Epidermal melanocyte (primary cell): ENCODE measurements at regions not wholly inside any gene's neighbourhood (a gene's known extent, or its start where the extent isn't known, plus 50 kb on each side); places are given as distances from the start of the nearest gene placed in this dataset.
"Not testable (repeated sequence)": the region's sequence is repeated elsewhere in the genome, so short reads cannot be mapped to it uniquely, and the experiment has no call there.

Source experiments
- DNase-seq: peaks from one replicate; pipeline ENCODE4 v3.0.0; 2011; ENCODE audit warnings: low spot score; ENCODE audit not compliant: insufficient read length

DNA sequence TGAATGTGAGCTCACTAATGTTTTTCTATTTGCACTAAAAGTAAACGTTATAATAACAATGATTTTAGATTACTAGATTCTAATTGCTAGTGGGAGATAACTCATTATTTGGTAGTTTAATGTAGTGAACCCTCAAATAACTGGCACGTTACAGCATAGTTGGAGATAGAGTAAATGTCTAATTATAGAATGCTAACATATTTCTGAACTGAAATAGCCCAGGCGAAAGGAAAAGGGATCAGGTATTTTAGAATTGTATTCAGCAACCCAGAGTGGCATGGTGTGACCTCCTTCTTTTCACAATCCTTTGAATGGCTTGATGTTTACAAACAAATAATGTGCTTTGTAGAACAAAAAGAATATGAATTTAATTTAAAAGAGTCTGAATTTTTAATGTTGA is 1221.2 kb downstream of the CDH8 start:
- no peak for DNase-seq

DNA sequence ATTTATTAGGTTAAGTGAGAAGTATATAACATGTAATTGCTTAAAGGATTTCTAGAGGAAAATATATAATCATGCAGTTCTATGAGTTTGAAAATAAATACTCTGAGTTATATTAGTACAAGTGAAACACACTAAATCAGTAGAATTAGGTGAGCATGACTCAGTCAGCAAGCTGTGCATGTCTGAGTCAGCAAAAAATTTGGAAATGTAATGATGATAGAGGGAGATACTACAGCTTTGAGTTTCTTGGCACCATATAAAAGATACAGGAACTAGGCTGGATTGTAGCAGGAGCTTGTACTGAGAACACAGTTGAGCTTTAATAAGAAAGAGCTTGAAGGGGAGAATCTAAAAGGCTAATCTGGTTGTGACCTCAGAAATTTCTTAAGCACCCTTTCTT is 1224.6 kb downstream of the CDH8 start:
- DNase-seq, result no peak

DNA sequence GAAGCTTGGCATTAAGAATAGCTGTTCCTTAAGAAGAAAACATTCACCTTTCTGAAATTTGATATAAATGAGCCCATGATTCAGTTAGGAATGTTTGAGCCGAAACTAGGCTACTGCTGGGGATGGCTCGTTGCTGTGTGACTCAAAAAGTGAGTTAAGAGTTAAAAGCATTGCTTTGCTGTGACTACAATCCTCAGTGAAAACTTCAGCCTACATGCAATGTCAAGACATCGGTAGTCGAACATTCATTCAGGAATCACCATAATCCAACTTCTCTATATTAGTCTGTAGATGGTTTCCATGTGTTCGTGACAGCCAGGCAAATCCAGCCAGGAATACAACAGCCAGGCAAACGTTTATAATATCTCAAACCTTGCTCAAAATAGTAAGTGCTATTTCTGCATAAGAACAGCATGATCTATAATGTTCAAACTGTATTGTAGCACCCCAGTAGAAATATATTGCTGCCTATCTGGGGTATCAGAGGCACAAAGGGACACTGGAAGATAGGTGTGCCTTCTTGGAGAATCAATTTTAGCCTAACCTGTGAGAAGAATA is 1225.1 kb downstream of the CDH8 start:
- no peak for DNase-seq

DNA sequence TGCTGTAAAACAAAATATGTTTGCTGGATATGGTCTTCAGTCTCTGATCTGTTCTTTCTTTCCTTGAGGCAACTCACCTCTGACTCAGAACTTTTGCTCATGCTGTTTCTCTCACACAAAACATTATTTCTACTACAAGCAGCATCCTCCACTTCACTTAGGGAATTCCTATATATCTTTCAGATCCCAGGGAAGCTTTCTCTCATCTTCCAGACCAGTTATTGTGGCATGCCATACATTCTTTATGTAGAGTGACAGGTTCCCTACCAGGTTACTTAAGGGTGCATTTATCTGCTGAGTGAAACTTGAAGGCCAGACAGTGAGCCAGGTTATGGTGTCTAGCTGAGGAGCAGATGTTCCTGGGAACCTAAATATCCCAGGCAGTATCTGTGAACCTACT is 1226.0 kb downstream of the CDH8 start:
- no peak for DNase-seq

DNA sequence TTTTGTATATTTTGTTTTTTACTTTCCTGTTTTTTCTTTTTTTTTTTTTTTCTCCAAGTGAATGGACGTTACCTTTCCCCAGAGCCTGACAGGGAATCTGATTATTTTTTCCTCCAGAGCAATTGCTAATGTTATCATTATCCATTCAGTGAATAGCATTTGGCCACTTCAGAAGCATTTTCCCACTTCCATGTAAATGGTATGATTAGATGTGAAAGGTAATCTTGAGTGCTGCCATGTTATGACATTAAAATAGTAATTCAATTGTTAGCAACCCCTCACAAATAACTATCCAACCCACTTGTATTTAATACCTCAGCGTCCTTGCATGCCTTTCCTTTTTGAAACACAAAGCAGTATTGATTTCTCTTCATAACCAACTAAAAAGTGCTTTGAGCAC is 1243.8 kb downstream of the CDH8 start:
- DNase-seq, result no peak

DNA sequence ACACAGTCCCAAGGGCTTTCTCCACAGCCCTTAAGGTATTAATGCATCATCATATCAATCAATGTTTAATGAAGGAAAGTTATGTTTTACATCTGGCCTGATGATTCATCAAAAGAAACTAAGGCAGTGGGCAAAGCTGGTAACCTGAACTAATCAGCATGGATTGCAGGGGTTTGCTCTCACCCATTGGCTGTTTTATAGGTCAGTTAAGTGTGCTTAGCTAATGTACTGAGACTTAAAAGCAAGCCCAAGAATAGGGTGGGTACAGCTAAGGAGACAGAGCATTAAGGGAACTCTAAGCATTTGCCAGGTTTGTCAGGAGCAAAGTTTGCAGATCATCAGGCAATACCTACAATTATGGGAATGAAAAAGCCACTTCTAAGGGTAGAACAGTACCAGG is 1247.6 kb downstream of the CDH8 start:
- no peak for DNase-seq

DNA sequence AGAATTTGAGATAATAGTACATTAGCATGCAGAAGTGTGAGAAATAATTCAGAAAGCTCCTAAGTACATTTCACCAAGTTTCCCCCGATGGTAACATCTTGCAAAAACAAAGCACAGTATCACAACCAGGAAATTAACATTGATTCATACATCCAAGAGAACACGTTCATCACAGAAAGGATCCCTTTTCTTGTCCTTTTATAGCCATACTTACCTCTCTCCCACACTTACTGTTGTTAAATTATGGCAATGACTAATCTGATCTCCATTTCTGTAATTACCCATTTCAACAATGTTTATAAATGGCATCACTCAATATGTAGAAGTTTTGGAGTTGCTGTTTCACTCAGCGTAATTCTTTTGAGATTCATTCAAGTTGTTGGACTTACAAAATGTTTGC is 1260.0 kb downstream of the CDH8 start:
- DNase-seq, result no peak

DNA sequence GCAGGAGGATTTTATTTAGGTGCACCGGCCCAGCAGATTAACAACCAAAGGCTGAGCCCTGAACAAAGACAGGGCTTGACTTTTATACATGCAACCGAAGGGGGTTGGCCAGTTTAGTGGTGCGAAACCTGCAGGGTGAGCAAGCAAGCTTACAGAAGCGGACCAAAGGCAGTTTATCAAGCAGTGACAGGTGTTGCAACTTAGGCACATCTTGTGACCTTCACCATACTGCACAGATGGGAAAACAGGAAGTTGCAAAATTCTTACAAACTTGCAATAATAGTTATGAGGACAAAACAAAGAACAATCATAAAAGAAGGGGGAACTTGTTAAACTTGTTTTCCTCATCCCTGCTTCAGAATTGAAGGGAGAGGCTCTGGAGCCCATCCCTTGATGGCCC is 1265.1 kb downstream of the CDH8 start:
- no peak for DNase-seq

DNA sequence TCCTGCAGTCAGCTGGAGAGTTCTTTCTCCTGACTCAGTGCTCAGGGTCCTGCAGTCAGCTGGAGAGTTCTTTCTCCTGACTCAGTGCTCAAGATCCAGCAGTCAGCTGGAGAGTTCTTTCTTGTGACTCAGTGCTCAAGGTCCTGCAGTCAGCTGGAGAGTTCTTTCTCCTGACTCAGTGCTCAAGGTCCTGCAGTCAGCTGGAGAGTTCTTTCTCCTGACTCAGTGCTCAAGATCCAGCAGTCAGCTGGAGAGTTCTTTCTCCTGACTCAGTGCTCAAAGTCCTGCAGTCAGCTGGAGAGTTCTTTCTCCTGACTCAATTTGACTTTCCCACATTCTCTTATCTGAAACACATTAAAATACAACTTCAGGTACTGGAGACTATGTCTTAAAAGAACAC is 1265.9 kb downstream of the CDH8 start:
- DNase-seq, result not testable (repeated sequence)

DNA sequence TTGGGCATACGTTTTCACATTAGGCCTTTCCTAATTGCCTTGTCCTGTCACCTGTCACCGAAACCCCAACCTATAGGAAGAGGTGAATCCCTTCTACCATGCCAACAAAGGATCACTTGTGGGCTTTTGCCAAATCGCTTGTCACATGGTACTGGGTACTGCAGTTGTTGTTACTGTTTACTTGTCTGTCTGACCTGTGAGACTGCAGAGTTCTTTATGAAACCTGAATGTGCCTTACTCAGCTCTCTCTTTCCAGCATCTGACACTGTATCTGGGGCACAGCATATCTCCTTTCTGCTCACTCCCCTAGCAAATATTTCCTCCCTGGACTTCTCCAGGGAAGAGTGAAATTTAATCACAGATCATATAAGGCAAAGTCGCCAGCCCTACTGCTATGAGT is 1272.4 kb downstream of the CDH8 start:
- no peak for DNase-seq

DNA sequence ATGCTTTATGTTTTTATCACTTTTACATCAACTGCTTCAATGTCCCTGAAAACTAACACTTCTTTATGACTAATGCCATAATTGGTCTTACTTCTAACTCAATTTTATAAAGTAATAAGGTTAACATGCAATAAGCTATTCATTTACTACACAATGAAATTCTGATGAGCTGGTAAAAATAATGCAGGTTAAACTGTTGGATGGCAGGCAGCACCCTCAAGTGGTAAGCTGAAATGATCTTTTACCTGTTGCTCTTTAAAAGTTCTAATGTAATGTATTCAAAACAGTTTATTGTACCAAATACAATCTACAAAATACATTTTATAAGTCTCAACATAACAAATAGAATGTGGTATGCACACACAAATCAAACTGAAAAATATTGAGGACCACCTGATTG is 1280.3 kb downstream of the CDH8 start:
- DNase-seq, result no peak

DNA sequence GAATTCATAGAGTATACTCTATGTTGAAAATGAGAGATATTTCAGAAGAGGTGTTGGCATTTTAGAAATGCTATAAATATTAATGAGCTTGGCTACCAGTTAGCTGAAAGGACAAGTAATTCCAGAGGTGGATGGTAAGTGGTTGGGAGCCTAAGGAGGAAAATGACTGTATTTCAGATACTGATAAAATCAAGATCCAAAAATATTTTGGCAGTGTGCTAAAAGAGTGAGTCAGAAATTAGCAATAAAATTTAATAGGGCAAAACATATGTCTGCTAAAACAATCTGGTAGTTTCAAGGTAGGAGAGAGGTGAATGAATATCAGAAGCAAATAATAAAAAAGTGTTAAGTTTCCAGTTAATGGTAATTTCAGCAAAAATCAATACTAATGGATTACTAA is 1287.9 kb downstream of the CDH8 start:
- DNase-seq, result no peak

DNA sequence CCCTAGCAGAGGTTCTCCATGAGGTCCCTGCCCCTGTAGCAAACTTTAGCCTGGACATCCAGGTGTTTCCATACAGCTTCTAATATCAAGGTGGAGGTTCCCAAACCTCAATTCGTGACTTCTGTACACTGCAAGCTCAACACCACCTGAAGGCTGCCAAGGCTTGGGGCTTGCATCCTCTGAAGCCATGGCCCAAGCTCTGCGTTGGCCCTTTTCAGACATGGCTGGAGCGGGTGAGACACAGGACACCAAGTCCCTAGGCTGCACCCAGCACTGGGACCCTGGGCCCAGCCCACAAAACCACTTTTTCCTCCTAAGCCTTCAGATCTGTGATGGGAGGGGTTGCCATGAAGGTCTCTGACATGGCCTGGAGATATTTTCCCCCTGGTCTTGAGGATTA is 1292.0 kb downstream of the CDH8 start:
- DNase-seq, result no peak

DNA sequence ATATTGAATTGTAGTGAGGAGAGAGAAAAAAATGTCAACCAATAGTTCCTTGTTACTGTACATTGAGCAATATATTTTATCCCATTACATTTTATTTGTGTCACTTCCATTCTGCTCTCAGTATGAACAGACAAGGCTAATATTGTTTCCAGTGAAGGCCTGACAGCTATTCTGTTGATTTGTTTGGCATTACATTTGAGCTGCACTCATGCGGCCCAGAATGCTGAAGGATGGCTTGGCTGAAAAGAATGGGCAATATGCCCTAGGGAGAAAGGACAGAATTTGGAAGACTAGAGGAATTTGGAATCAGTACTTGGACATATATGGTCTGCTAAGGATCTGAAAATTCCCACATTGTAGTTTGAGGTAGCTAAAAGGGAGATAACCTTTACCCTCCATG is 1294.4 kb downstream of the CDH8 start:
- no peak for DNase-seq

DNA sequence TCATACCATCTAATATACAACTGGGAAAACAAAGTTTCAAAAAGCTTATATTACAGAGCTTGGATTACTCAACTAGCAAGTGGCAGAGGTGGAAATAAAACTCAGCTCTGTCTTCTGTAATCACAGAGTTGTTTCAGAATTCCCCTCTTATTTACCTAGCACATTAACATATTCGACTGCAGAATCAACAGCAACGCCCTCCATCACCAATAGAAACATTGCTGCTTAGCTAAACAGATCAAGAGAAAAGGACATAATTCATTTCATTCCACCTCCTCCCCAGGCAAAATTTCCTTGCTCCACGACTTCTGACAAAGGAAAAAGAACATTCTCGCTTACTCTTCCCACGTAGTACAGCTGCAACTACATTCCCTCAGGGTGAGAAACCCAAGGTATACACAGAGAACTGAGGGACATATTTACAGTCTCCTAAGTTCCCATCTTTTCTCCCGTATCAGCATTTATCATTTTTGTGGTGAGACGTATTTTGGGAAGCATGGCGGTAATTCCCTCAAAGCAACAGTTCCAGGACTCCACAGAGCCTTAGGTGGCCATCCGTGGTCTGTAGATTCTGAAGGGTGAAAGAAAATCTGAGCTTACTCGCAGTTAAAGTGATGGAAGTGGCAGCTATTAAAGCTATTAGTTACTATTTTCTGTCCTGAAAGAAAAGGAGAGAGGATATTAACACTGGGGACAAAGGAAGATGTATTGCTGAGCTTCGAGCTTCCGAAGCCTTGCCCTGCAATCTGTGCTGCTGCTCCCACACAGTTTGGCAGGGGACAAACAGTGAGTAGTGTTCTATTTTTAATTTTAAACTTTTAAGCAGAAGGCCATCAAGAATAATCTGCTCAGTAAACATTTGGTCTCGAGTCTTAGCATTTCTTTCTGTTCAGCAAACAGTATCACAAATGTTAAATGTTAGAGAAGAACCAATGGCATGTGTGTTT is 1296.2 kb downstream of the CDH8 start:
- DNase-seq, result no peak

DNA sequence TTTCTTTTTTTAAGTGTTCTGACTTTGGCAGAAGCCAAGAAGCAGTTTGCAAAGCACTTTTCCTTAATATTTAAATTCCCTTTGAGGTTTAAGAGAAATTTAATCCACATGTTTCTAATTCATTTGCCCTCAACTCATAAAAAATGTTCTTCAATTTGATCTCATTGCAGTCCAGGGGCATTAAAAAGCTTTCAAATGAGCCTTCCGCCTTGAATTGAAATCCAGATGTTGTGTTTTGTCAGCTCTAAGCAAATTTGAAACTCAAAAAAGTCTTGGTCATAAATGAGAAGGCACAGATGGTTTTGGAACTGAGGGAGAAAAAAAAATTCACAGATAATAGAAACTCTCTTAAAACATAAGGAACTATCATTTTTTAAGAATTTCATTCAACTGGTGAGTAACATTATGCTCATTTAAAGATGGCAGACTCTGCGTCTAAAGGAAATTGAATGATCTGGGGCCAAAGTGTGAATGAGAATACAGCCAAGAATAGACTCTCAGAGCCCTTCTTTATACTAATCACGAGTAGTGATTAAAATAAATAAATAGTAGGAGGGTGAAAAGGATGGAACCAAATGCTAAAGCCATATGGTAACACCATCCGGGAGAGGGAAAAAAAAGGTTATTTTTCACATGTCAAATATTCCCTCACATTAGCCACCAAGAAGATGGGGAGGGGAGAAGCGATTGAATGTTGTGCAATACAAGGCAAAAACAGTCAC is 1304.7 kb downstream of the CDH8 start:
- no peak for DNase-seq

DNA sequence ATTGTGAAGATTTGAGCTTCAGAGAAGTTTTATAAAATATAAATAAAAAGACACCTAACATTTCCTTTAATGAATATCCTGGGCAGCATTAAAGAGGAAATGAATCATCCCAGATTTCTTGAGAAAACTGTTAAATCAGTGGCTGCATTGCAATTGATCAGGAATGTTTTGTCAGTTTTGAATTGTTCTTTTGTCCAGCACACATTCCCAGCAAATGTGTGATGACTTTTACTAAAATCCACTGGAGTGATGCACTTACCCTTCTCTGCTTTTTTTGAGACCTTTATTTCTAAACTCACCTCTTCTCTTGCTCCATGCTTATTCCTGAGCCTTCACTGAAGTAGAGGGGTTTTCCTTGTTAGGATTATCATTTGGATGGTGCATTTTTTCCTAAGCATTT is 1307.2 kb downstream of the CDH8 start:
- DNase-seq, result no peak

DNA sequence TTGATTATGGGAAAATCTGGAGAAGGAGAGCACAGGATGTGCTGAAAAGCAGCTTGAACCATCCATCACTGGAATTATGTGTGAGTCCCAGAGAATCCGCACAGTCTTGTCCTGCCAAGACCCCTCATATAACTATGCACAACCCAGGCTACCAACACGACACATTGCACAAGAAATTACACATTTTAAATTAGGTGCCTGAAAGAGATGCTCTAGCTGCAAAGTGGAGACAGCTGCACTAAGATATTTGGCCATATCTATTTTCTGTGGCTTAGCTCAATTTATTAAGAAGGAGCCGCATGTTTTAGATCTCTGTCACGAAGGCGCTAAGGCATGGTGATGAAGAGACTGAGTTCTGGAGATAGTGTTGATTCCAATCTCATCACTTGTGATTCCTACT is 1308.4 kb downstream of the CDH8 start:
- DNase-seq, result no peak

DNA sequence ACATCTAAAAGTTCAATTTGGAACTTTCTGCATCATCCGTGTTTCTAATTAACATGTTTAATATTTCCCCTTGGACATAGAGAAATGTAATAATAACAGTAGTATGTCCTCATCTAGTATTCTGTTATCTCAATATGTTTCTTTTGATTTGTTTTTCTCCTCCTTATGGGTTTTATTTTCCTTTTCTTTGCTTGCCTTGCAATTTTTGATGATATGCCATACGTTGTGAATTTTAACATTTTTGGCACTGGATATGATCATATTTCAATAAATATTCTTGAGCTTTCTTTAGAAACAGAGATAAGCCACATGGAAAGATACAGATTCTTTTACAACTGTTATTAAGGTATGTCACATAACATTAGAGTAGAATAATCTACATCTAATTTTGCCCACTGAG is 1316.2 kb downstream of the CDH8 start:
- DNase-seq, result no peak

DNA sequence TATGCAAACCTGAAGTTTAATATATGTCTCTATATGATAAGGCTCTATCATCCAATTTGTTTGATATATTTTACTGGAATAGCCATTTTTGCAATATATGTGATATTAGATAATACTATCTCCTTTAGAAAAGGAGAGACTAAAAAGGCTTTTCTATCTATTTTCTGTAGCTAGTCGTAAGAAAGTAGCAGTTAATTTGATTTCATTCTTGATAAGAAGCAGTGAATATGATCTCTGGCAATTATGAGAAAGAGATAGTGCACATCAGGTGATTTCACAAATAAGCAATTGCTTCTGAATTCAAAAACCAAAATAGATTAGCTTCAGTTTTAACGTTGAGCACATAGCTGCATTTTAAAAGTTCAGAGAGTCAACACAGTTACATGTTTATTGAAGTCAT is 1318.4 kb downstream of the CDH8 start:
- DNase-seq, result no peak

DNA sequence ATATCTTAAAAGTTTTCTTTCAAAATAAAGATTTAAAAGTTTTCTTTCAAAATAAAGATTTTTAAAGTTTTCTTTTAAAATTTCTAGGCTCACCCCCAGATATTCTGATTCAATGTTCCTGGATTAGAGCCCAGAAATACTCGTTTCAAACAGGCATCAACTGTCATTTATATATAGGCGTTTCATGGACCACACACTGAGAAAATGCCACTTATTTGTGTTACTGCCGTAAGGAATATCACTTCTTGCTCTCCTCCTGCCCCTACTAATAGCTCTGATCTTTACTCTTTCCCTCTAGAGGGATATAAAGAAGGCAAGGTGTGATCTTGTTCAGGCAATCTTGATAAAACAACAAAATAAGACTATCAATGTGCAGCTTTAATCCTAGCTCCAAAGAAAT is 1324.1 kb downstream of the CDH8 start:
- DNase-seq, result no peak

DNA sequence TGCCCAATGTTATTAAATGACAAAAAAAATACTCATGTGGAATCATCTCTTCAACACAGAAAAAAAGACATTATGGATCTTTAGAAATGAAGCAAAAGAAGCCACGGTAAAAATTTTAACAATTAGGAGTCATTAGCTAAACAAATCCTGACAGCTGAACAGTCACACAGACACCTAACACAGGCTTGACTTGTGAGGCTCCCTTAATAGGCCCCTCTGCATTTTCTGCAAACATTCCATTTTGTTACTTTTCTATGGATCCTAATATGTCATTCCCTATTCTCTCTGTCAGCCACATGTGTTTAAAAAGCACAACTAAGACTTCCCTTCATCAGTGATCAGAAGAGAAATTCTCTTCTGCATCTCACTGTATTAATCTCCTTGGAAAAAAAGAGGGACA is 1331.5 kb downstream of the CDH8 start:
- no peak for DNase-seq

DNA sequence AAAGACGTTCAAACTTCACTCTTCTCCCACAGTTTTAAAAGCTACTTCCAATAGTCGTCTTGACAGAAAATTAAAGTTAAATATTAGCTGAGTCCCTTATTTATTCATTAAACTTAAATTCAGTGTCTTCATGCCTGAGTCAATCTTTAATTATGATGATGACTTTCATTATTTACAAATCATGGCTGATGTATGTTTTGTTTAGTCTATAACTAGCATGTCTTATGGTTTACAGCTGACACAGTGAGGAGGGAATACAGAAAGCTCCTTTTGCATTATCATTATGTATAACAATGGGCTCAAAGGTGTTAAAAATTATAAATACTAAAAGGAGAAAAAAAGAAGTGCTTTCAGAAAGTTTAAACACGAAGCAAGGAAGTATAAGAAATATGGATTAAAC is 1333.1 kb downstream of the CDH8 start:
- DNase-seq, result no peak
